Prostate gland (tissue), 2 donors: ENCODE measurements at regions not wholly inside any gene's neighbourhood (a gene's known extent, or its start where the extent isn't known, plus 50 kb on each side); places are given as distances from the start of the nearest gene placed in this dataset.

Experiments
- DNase-seq: peaks from one replicate; pipeline ENCODE4 v3.0.0-alpha.2; 2019; ENCODE audit warnings: low spot score
- H3K27ac ChIP-seq, 2 donors: fragments of 200-600 bp; sonication (generic); 2 replicates each; pipeline ENCODE4 v1.5.1; 2017 to 2019
- H3K27me3 ChIP-seq: fragments of 200-600 bp; sonication (generic); replicated peaks from 2 replicates; pipeline ENCODE4 v1.5.1; 2019; ENCODE audit not compliant: insufficient read depth
- H3K36me3 ChIP-seq, 2 donors: fragments of 200-600 bp; sonication (generic); 1 replicate in 1 of 2; 2 replicates in 1 of 2; pipeline versions ENCODE4 v1.5.1 to v1.8.1; 2017 to 2019
- H3K4me1 ChIP-seq: fragments of 200-600 bp; sonication (generic); replicated peaks from 2 replicates; pipeline ENCODE4 v1.5.1; 2019
- H3K4me3 ChIP-seq, 2 donors: fragments of 200-600 bp; sonication (generic); 2 replicates each; pipeline ENCODE4 v1.5.1; 2017 to 2019
- H3K9me3 ChIP-seq: fragments of 200-600 bp; sonication (generic); 2 replicates; pipeline ENCODE4 v1.5.1; 2017
- POLR2A ChIP-seq: fragments of 450-650 bp; IDR thresholded peaks from one replicate; pipeline ENCODE4 v1.6.1; 2016; ENCODE audit warnings: antibody characterized with exemption, mild to moderate bottlenecking
- POLR2AphosphoS5 ChIP-seq: sonication (generic); formaldehyde crosslinking; IDR thresholded peaks from one replicate; pipeline ENCODE4 v1.6.1; 2017; ENCODE audit warnings: antibody characterized with exemption
- WGBS: methylation state at CpG from one replicate; pipeline ENCODE4 v1.1.5; 2018; 5-methylcytosine and 5-hydroxymethylcytosine counted together
- intact Hi-C: fragments of 100-400 bp; cut with DNase I; formaldehyde crosslinking; loops from one replicate; pipeline ENCODE4 v1.14.2; 2022
- TF ChIP-seq, protein P1 (sequence below), 4 experiments: fragments of 200-600 bp in 2 of 4; fragments of 450-650 bp in 2 of 4; sonication (generic) in 2 of 4; IDR thresholded peaks; 1 replicate in 3 of 4; 2 replicates in 1 of 4; pipeline ENCODE4 v1.5.1; 2016 to 2019; ENCODE audit warnings: antibody characterized with exemption in 4 of 4, mild to moderate bottlenecking in 2 of 4, moderate library complexity in 2 of 4

DNA sequence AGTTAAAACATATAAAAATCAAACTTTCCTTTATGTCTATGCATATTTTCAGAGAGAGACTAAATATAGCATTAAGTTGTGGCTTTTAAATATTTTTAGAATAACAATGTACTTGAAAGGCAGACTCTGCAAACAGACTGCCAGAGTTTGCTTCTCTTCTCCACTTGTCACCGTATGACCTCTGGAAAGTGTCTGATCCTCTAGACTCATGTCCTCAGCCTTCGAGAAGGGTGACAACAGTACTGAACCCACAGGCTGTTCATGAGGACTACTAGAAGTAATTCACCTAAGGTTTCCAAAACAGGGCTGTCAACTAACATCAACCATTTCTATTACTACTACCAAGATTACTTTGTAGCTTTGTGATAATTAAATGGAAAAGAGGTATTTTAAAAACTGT lies 167.7 kb upstream of the TBCA start:
- WGBS = 71% methylated on average over 2 of the region's 2 CpGs
- H3K27ac ChIP-seq = no peak overlapping the region
- no peak overlapping the region for H3K4me3 ChIP-seq
- no peak for DNase-seq
- TF ChIP-seq POLR2AphosphoS5 (no peak), POLR2A (no peak)
- TF ChIP-seq, protein P1, sequence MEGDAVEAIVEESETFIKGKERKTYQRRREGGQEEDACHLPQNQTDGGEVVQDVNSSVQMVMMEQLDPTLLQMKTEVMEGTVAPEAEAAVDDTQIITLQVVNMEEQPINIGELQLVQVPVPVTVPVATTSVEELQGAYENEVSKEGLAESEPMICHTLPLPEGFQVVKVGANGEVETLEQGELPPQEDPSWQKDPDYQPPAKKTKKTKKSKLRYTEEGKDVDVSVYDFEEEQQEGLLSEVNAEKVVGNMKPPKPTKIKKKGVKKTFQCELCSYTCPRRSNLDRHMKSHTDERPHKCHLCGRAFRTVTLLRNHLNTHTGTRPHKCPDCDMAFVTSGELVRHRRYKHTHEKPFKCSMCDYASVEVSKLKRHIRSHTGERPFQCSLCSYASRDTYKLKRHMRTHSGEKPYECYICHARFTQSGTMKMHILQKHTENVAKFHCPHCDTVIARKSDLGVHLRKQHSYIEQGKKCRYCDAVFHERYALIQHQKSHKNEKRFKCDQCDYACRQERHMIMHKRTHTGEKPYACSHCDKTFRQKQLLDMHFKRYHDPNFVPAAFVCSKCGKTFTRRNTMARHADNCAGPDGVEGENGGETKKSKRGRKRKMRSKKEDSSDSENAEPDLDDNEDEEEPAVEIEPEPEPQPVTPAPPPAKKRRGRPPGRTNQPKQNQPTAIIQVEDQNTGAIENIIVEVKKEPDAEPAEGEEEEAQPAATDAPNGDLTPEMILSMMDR (IDR thresholded peaks at IDR 0.05) = no peak
- H3K27me3 ChIP-seq = peaks cover 2% of the 10 kb centered on the region
- intact Hi-C loops = no loop called here
- H3K4me1 ChIP-seq = no peaks in the 10 kb centered on the region
- H3K9me3 ChIP-seq = no peaks in the 10 kb centered on the region
- no peaks in the 10 kb centered on the region for H3K36me3 ChIP-seq

DNA sequence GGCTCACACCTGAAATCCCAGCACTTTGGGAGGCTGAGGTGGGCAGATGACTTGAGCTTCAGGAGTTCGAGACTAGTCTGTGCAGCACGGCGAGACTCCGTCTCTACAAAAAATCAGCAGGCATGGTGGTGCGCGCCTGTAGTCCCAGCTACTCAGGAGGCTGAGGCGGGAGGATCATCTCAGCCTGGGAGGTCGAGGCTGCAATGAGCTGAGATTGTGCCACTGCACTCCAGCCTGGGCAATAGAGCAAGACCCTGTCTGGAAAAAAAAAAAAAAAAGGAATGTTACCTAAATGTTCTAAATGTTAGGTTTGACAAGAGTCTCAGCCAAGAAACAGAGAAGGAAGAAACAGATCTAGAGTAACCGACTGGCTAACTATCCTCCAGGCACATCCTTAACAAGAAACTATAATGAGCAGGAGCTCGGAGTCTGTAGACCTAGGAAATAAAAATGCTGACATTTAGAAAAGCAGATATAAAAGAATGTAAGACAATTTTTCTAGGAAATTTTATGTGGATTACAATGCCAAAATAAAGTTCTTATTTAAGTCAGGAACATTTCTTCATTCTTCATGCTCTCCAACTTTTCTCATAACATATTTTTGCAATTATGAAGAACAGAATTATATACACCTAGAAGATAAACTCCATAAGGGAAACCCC lies 166.6 kb upstream of the TBCA start:
- Histone ChIP-seq H3K27ac (no peak overlapping the region), H3K36me3 (no peaks in the 10 kb centered on the region), H3K4me1 (no peaks in the 10 kb centered on the region), H3K4me3 (no peak overlapping the region), H3K9me3 (no peaks in the 10 kb centered on the region), H3K27me3 (peaks cover 2% of the 10 kb centered on the region)
- TF ChIP-seq, protein P1 (IDR thresholded peaks at IDR 0.05) = no peak
- TF ChIP-seq POLR2A (no peak), POLR2AphosphoS5 (no peak)
- intact Hi-C loops = no loop called here
- 85% methylated on average over 10 of the region's 10 CpGs for WGBS
- no peak for DNase-seq

DNA sequence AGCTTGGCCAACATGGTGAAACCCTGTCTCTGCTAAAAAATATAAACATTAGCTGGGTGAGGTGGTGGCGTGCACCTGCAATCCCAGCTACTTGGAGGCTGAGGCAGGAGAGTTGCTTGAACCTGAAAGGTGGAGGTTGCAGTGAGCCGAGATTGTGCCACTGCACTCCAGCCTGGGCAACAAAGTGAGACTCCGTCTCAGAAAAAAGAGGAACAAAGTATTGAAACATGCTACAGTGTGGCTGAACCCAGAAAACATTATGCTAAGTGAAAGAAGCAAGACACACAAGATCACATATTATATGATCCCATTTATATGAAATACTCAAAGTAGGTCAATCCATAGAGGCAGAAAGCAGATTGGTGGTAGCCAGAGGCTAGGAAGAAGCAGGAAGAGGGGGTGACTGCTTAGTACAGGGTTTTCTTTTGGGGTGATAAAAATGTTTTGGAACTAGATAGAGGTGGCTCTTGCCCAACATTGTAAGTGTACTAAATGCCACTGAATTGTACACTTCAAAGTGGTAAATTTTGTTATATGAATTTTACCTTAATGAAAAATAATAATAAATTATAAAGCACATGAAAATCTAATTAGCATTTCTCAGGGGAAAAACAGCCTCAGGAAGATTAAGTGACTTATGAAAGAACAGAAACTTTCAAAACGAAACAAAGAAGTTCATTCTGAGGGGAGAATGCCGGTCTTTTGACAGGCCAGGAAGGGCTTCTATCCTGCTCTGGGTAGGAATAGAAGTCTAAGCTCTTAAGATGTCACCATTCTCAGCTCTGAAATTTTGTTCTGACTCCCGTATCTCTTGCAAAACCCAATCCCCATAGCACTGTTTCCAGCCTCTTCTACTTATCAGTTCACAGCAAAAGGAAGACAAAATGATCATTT lies 161.1 kb upstream of the TBCA start:
- Histone ChIP-seq H3K36me3 (no peaks in the 10 kb centered on the region), H3K4me3 (no peak overlapping the region), H3K27me3 (no peaks in the 10 kb centered on the region), H3K9me3 (no peaks in the 10 kb centered on the region), H3K4me1 (no peaks in the 10 kb centered on the region), H3K27ac (no peak overlapping the region)
- TF ChIP-seq POLR2A (no peak), POLR2AphosphoS5 (no peak)
- TF ChIP-seq, protein P1 (IDR thresholded peaks at IDR 0.05) = no peak
- intact Hi-C loops = no loop called here
- DNase-seq = no peak
- 62% methylated on average over 6 of the region's 6 CpGs for WGBS

DNA sequence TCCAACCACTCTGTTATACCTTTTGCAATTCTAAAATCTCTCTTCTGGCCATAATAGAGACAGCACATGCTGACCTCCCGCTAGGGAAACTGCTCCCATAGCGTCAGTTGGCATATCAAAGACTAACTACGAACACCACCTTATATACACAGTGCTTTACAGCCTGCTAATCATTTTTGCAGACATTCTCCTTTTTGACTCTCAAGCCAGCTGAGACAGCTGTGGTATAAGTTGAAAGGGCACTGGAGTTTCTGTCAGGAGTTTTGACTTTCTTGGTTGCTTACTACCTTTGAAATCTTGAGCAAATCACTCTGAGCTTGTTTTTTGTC lies 160.2 kb upstream of the TBCA start:
- Histone ChIP-seq H3K27ac (no peak overlapping the region), H3K9me3 (no peaks in the 10 kb centered on the region), H3K4me1 (no peaks in the 10 kb centered on the region), H3K4me3 (no peak overlapping the region), H3K36me3 (no peaks in the 10 kb centered on the region), H3K27me3 (no peaks in the 10 kb centered on the region)
- WGBS = 76% methylated on average over 3 of the region's 3 CpGs
- intact Hi-C loops = no loop called here
- TF ChIP-seq, protein P1 (IDR thresholded peaks at IDR 0.05) = no peak
- TF ChIP-seq POLR2AphosphoS5 = no peak
- no peak for TF ChIP-seq POLR2A
- DNase-seq = no peak
